ENCODE measurements at regions not wholly inside any gene's neighbourhood (a gene's known extent, or its start where the extent isn't known, plus 50 kb on each side); places are given as distances from the start of the nearest gene placed in this dataset.
"Not testable (repeated sequence)": the region's sequence is repeated elsewhere in the genome, so short reads cannot be mapped to it uniquely, and the experiment has no call there.

DNA sequence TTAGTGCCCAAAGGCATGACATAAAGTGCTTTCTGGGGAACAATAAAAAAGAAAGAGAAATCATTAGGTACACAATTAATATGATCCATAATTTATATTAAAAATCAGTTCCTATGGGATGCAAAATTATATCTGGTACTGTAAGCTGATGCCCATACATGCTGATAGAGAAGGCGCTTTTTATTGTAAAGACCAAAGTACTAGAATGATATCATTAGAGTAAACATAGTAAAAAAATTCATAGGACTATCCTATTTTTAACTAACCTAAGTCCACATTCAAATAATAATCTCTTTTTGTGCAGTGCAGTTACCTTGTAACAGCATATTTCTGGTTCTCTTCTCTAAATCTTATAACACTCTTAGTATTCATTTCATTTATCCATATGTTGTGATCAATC, 252.2 kb downstream of the ASXL3 start:
- no peak for ATAC-seq (ENCODE audit: low read depth in 2 of 2)
- H3K27ac Mint-ChIP-seq, result peak overlapping the region in 1 of 6 donors; percentile 27
- no peaks in the 10 kb centered on the region for H3K4me1 Mint-ChIP-seq
- no peaks in the 10 kb centered on the region for H3K27me3 Mint-ChIP-seq
- H3K9me3 Mint-ChIP-seq, result peaks cover 0 to 11% (median 4%) of the 10 kb centered on the region in 7 donors
- H3K36me3 Mint-ChIP-seq, result no peaks in the 10 kb centered on the region
- DNase-seq, result no peak
- no peak overlapping the region for H3K4me3 Mint-ChIP-seq

DNA sequence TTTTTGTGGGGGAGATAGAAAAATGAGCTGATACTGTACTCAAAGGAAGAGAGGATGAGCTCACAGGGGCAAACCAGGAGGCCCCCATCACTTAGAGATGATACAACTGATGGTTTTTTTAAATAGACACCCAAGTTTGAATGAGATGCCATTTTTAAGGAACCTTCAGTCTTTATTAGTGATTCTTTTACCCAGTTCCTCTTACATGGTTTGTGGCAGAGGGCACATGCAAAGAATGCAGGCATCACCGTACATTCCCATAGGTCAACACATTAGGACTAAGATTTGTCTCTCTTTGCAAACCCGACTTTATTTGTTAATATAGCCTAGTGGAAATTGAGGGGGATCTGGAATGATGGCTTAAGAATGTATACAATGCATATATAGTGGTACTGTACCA, 250.9 kb downstream of the ASXL3 start:
- H3K36me3 Mint-ChIP-seq, result no peaks in the 10 kb centered on the region
- H3K4me3 Mint-ChIP-seq, result no peak overlapping the region
- H3K4me1 Mint-ChIP-seq, result no peaks in the 10 kb centered on the region
- H3K9me3 Mint-ChIP-seq, result peaks cover 0 to 11% (median 4%) of the 10 kb centered on the region in 7 donors
- ATAC-seq (ENCODE audit: low read depth in 2 of 2), result no peak
- H3K27ac Mint-ChIP-seq, result no peak overlapping the region
- DNase-seq, result no peak
- H3K27me3 Mint-ChIP-seq, result no peaks in the 10 kb centered on the region

GRCh38 chr18:33826151-33826550, 248.1 kb downstream of the ASXL3 start:
- no peaks in the 10 kb centered on the region for H3K4me1 Mint-ChIP-seq
- H3K27me3 Mint-ChIP-seq, result peaks cover 0 to 8% (median under 1%) of the 10 kb centered on the region in 3 donors
- ATAC-seq (ENCODE audit: low read depth in 2 of 2) (no peak), DNase-seq (no peak)
- H3K27ac Mint-ChIP-seq, result no peak overlapping the region
- H3K9me3 Mint-ChIP-seq, result peaks cover 0 to 5% (median under 1%) of the 10 kb centered on the region in 7 donors
- no peak overlapping the region for H3K4me3 Mint-ChIP-seq
- H3K36me3 Mint-ChIP-seq, result peaks cover 0 to 2% of the 10 kb centered on the region in 2 donors

DNA sequence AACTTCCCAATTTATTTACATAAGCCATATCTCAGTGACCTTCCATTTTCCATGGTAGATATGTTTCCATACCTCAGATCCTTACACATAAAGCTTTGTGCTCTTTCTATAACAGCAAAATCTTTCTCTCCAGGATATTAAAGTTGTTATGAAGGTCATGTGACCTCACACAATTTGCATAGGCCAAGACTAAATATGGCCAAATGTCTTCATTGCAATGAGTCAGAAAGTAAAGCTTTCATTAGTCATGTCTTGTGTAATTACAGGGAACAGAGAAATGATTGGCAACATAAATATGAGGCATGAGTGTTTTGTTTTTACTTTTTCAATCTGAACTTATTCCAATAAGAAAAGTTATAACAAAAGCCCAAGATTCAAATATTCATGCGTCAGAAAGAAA, 243.5 kb downstream of the ASXL3 start:
- H3K4me3 Mint-ChIP-seq, result no peak overlapping the region
- no peak overlapping the region for H3K27ac Mint-ChIP-seq
- peaks cover 0 to 7% of the 10 kb centered on the region in 2 donors for H3K36me3 Mint-ChIP-seq
- ATAC-seq (ENCODE audit: low read depth in 2 of 2) (no peak), DNase-seq (no peak)
- peaks cover 0 to 15% (median 5%) of the 10 kb centered on the region in 7 donors for H3K9me3 Mint-ChIP-seq
- H3K4me1 Mint-ChIP-seq, result no peaks in the 10 kb centered on the region
- peaks cover 0 to 13% (median 8%) of the 10 kb centered on the region in 3 donors for H3K27me3 Mint-ChIP-seq

DNA sequence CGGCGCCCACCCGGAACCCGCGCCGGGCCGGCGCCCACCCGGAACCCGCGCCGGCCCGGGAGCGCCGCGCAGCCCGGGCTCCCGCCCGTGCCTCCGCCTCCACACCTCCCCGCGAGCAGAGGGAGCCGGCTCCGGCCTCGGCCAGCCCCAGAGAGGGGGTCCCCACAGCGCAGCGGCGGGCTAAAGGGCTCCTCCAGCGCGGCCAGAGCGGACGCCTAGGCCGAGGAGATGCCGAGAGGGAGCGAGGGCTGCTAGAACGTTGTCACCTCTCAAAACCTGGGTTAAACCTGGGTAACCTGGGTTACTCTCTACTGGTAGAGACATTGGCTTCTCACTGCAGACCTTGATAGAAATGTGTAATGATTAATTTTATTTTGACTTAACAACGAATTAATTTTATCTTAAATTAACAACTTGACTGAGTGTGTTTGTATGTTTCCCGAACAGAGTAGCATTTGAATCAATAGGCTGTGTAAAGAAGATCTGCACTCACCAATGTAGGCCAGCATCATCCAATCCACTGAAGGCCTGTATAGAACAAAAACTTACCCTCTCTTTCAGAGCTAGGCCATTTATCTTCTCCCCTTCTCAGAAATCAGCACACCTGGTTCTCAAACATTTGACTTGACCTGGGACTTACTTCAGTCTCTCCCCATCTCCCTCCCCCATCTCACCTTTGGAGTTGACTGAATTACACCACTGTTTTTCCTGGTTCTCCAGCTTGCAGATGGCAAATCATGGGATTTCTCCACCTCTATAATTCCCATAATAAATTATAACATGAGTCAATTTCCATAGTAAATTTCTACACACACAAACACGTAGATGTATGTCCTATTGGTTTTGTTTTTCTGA, 242.7 kb downstream of the ASXL3 start:
- Mint-ChIP-seq H3K9me3 (peaks cover 0 to 15% (median 5%) of the 10 kb centered on the region in 7 donors), H3K27ac (no peak overlapping the region), H3K36me3 (peaks cover 0 to 7% of the 10 kb centered on the region in 2 donors), H3K4me1 (no peaks in the 10 kb centered on the region), H3K4me3 (no peak overlapping the region), H3K27me3 (peaks cover 0 to 13% (median 8%) of the 10 kb centered on the region in 3 donors)
- DNase-seq, result no peak
- ATAC-seq (ENCODE audit: low read depth in 2 of 2), result no peak

- ATAC-seq (ENCODE audit: low read depth in 2 of 2); H3K36me3 Mint-ChIP-seq; DNase-seq; H3K4me1 Mint-ChIP-seq; H3K27ac Mint-ChIP-seq: not testable (repeated sequence)
- peaks cover 0 to 13% (median 8%) of the 10 kb centered on the region in 3 donors for H3K27me3 Mint-ChIP-seq
- H3K4me3 Mint-ChIP-seq, result peak overlapping the region in 1 of 8 donors; percentile 0
- peaks cover 0 to 15% (median 5%) of the 10 kb centered on the region in 7 donors for H3K9me3 Mint-ChIP-seq
Observed at GRCh38 chr18:33819692-33820343, 241.8 kb downstream of the ASXL3 start.

DNA sequence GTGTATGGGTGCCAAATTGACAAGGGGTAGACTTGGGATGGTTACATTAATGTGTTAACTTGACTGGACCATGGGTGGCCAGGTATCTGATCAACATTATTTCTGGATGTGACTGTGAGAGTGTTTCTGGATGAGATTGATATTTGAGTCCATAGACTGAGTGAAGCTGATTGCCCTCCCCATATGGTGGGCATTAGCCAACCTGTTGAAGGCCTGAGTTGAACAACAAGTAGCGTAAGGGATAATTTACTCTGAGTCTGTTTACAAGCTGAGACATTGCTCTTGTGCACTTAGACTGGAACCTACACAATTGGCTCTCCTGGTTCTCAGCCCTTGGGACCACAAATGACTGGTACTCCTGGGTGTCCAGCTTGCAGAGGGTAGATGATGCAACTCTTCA, 240.1 kb downstream of the ASXL3 start:
- no peak for ATAC-seq (ENCODE audit: low read depth in 2 of 2)
- Mint-ChIP-seq H3K27ac (no peak overlapping the region), H3K36me3 (peaks cover 0 to 7% of the 10 kb centered on the region in 2 donors), H3K9me3 (peaks cover 0 to 15% (median 5%) of the 10 kb centered on the region in 7 donors), H3K4me3 (no peak overlapping the region), H3K4me1 (no peaks in the 10 kb centered on the region), H3K27me3 (peaks cover 0 to 13% (median 8%) of the 10 kb centered on the region in 3 donors)
- DNase-seq, result no peak

DNA sequence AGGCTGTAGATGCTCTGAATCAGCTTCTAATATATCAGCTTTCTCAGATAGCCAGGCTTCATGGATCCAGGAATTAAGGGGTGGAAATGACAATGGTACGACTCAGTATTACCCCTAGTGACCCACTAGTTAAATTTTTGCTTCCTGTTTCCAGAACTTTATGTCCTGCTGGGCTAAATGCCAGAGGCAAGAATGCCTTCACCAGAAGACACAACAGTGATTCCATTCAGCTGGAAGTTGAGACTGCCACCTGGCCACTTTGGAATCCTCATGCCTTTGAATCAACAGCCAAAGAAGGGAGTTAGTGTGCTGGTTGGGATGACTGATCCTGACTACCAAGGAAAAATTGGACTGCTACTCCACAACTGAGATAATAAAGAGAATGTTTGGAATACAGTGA, 239.1 kb downstream of the ASXL3 start:
- Mint-ChIP-seq H3K27me3 (peaks cover 0 to 13% (median 8%) of the 10 kb centered on the region in 3 donors), H3K27ac (no peak overlapping the region), H3K36me3 (peaks cover 0 to 7% of the 10 kb centered on the region in 2 donors), H3K9me3 (peaks cover 0 to 15% (median 5%) of the 10 kb centered on the region in 7 donors), H3K4me1 (no peaks in the 10 kb centered on the region), H3K4me3 (no peak overlapping the region)
- ATAC-seq (ENCODE audit: low read depth in 2 of 2) (no peak), DNase-seq (no peak)

DNA sequence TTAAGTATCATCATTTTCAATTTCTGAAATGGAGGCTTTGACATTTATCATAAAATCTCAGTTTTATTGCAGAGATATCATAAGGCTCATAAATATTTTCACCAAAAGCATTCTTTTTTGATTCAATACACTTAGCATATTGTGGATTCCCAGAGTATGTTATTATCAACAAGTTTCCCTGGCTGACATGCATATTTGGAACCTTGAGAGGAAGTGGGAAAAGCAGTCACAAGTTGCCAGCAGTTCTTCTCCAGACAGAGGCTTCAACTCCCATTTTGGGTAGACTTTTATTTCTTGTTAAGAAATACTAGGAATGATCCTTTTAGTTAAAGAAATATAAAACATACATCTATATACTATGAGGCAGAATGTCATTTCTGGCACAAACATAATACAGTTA, 236.5 kb downstream of the ASXL3 start:
- DNase-seq (no peak), ATAC-seq (ENCODE audit: low read depth in 2 of 2) (no peak)
- Mint-ChIP-seq H3K4me3 (no peak overlapping the region), H3K36me3 (no peaks in the 10 kb centered on the region), H3K27ac (no peak overlapping the region), H3K4me1 (no peaks in the 10 kb centered on the region), H3K9me3 (peaks cover 0 to 10% (median 0%) of the 10 kb centered on the region in 7 donors), H3K27me3 (peaks cover 0 to 4% (median 0%) of the 10 kb centered on the region in 3 donors)

DNA sequence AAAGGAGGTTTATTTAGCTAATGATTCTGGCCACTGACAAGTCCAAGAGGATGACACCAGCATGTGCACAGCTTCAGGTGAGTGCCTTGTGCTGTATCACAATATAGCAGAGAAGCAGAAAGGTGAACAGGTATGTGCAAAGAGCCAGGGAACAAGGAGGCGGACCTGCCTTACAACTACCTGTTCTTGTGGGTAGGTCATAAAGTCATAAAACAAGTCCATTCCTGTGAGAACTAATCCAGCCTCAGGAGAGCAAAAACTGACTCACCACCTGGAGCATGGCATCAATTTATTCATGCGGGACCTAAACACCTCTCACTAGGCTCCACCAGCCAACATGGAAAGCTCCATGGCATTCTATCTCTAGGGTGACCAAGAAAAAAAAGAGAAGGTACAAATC, 234.2 kb downstream of the ASXL3 start:
- no peak for DNase-seq
- peaks cover 0 to 5% (median 0%) of the 10 kb centered on the region in 7 donors for H3K9me3 Mint-ChIP-seq
- no peaks in the 10 kb centered on the region for H3K4me1 Mint-ChIP-seq
- ATAC-seq (ENCODE audit: low read depth in 2 of 2), result no peak
- no peaks in the 10 kb centered on the region for H3K27me3 Mint-ChIP-seq
- no peaks in the 10 kb centered on the region for H3K36me3 Mint-ChIP-seq
- no peak overlapping the region for H3K27ac Mint-ChIP-seq
- H3K4me3 Mint-ChIP-seq, result no peak overlapping the region

- ATAC-seq (ENCODE audit: low read depth in 2 of 2), result no peak
Observed at GRCh38 chr18:33805592-33805991, 227.6 kb downstream of the ASXL3 start.

GRCh38 chr18:33804258-33804657, 226.2 kb downstream of the ASXL3 start:
- no peak for DNase-seq
- no peaks in the 10 kb centered on the region for H3K4me1 Mint-ChIP-seq
- H3K36me3 Mint-ChIP-seq, result no peaks in the 10 kb centered on the region
- H3K27ac Mint-ChIP-seq, result no peak overlapping the region
- H3K27me3 Mint-ChIP-seq, result no peaks in the 10 kb centered on the region
- ATAC-seq (ENCODE audit: low read depth in 2 of 2), result no peak
- H3K9me3 Mint-ChIP-seq, result no peaks in the 10 kb centered on the region
- H3K4me3 Mint-ChIP-seq, result no peak overlapping the region

More at GRCh38 chr18:33805592-33805991, 227.6 kb downstream of the ASXL3 start:
- DNase-seq, result no peak
- Mint-ChIP-seq H3K27me3 (no peaks in the 10 kb centered on the region), H3K4me3 (no peak overlapping the region), H3K4me1 (no peaks in the 10 kb centered on the region), H3K36me3 (no peaks in the 10 kb centered on the region), H3K27ac (no peak overlapping the region), H3K9me3 (peaks cover 0 to 5% (median 0%) of the 10 kb centered on the region in 7 donors)

DNA sequence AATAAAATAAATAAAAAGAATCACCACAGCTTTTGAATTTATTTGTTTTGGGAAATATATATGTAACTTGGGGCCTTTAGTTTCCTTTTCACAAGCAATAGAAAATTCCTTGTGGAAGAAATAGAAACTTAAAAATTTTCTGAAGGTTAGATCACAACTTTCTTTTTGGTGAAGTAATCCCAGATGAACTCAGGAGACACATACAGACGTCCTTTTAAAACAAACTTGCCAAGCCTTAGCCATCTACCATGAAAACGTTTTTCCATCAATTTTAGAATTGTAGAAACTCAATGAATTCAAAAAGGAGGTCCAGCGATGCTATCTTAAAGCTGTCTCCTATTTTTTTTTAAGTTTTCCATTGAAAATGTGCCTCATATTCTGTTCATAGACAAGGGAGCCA, 225.6 kb downstream of the ASXL3 start:
- no peaks in the 10 kb centered on the region for H3K36me3 Mint-ChIP-seq
- H3K4me1 Mint-ChIP-seq, result no peaks in the 10 kb centered on the region
- no peak overlapping the region for H3K4me3 Mint-ChIP-seq
- H3K27ac Mint-ChIP-seq, result no peak overlapping the region
- DNase-seq (no peak), ATAC-seq (ENCODE audit: low read depth in 2 of 2) (no peak)
- H3K27me3 Mint-ChIP-seq, result no peaks in the 10 kb centered on the region
- H3K9me3 Mint-ChIP-seq, result no peaks in the 10 kb centered on the region

DNA sequence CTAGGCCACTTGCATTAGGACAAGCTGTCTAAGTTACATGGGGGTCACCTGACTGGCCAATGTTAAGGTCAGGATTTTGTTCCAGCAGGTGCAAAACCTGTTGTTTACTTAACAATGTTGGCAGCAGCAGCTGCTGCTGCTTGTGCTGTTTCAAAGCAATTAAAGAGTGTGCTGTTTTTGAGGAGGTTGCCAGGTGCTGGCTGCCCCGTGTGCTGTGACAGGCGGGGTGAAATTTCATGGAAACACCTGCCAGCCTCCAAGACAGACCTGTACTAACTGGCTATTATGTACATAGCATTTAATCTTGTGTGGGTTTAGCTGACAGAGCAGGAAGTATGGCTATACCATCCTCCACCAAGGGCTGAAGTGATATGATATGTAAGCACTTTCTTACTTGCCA, 224.9 kb downstream of the ASXL3 start:
- Mint-ChIP-seq H3K9me3 (no peaks in the 10 kb centered on the region), H3K27me3 (no peaks in the 10 kb centered on the region), H3K4me3 (no peak overlapping the region), H3K36me3 (no peaks in the 10 kb centered on the region), H3K27ac (no peak overlapping the region), H3K4me1 (no peaks in the 10 kb centered on the region)
- DNase-seq (no peak), ATAC-seq (ENCODE audit: low read depth in 2 of 2) (no peak)
